AG04450 (cell line): ENCODE measurements at regions not wholly inside any gene's neighbourhood (a gene's known extent, or its start where the extent isn't known, plus 50 kb on each side); places are given as distances from the start of the nearest gene placed in this dataset.
A peak's percentile ranks its signal among the peaks of the same experiment; 100 is the strongest.

Experiments used
- CTCF ChIA-PET: fragments of 300-600, 350-600 bp; formaldehyde crosslinking; extraction: SDS; loops from one replicate; lab custom pipeline; 2022; ENCODE audit warnings: antibody characterized with exemption, inconsistent platforms; lab: Charles Lee
- POLR2A ChIA-PET: fragments of 350-600 bp; formaldehyde crosslinking; extraction: SDS; loops from one replicate; lab custom pipeline; 2021; ENCODE audit warnings: antibody characterized with exemption, inconsistent platforms; lab: Yijun Ruan, JAX
- DNase-seq: peaks from one replicate; pipeline ENCODE4 v3.0.0-alpha.2; 2011; ENCODE audit warnings: low read depth, low spot score
- H3K27ac ChIP-seq: one replicate; pipeline ENCODE4 v1.5.1; 2012; ENCODE audit warnings: low read depth, low read length, control low read depth
- H3K27me3 ChIP-seq: one replicate; pipeline ENCODE4 v1.6.0; 2012; ENCODE audit warnings: low read length; ENCODE audit not compliant: control insufficient read depth, insufficient read depth
- H3K4me3 ChIP-seq: 2 replicates; pipeline ENCODE4 v1.5.1; 2011; ENCODE audit warnings: mild to moderate bottlenecking, low read depth, low read length, control low read depth
- H3K9me3 ChIP-seq: 2 replicates; pipeline ENCODE4 v1.5.1; 2012; ENCODE audit warnings: low read length; ENCODE audit not compliant: control insufficient read depth, insufficient read depth
- CTCF ChIP-seq: IDR thresholded peaks from 2 replicates; pipeline ENCODE4 v1.5.1; 2011; ENCODE audit warnings: low read depth, low read length, control low read depth, inconsistent platforms

DNA sequence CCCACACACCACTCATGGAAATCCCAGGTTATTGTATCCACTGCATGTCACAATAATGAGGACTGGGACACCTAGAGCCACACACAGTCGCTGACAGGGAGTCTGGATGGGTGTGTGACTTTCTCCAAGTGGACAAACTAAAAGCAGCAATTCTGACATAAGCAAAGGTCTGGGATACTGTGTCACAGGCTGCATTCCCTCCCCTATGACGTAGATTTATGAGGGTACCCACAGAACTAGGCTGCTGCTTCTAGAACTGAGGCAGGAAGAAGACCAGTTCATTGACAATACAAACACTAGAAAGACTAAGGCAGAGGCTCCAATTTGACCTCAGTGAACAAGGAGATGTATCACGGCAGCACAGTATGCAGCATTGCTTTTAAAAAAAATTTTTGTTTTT is 63.6 kb upstream of the TBCA start:
- ChIA-PET CTCF (no interaction called here), POLR2A (no interaction called here)
- Histone ChIP-seq H3K4me3 (no peak overlapping the region), H3K27me3 (peaks cover 3% of the 10 kb centered on the region), H3K9me3 (no peaks in the 10 kb centered on the region; the same call in 1 of the 2 replicates), H3K27ac (no peak overlapping the region)
- no peak for DNase-seq
- no peak for TF ChIP-seq CTCF

- POLR2A ChIA-PET = no interaction called here
- Histone ChIP-seq H3K27ac (no peak overlapping the region), H3K27me3 (peaks cover 7% of the 10 kb centered on the region), H3K4me3 (no peak overlapping the region), H3K9me3 (no peaks in the 10 kb centered on the region)
- CTCF ChIA-PET = no interaction called here
- no peak for DNase-seq
- no peak for TF ChIP-seq CTCF
Observed at GRCh38 chr5:77832938-77833337, 56.8 kb upstream of the TBCA start.

GRCh38 chr5:77832166-77832770 is 56.1 kb upstream of the TBCA start:
- POLR2A ChIA-PET = no interaction called here
- Histone ChIP-seq H3K27ac (no peak overlapping the region), H3K9me3 (no peaks in the 10 kb centered on the region), H3K27me3 (peaks cover 7% of the 10 kb centered on the region), H3K4me3 (no peak overlapping the region)
- DNase-seq = no peak
- CTCF ChIA-PET = no interaction called here
- no peak for TF ChIP-seq CTCF

DNA sequence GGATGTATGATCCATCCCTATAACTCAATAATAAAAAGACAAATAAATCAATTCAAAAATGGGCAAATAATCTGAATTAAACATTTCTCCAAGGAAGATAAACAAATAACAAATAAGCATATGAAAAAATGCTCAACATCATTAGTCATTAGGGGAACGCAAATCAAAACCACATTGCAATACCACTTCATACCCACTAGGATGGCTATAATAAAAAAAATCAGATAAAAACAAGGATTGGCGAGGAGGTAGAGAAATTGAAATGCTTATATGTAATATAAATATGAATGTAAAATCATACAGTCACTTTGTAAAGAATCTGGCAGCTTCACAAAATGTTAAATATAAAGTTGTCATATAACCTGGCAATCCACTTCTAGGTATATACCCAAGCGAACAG is 52.3 kb upstream of the TBCA start:
- POLR2A ChIA-PET = no interaction called here
- no peak for DNase-seq
- H3K27ac ChIP-seq = no peak overlapping the region
- TF ChIP-seq CTCF = peak; percentile 30
- peaks cover 8% of the 10 kb centered on the region for H3K27me3 ChIP-seq
- no peaks in the 10 kb centered on the region for H3K9me3 ChIP-seq
- H3K4me3 ChIP-seq = no peak overlapping the region
- CTCF ChIA-PET = interaction anchor here (0.6 kb wide), 1 partner anchor 458 kb away, joined by 3 read pairs; no protein-coding TSS in a partner anchor
